ENCODE measurements at regions not wholly inside any gene's neighbourhood (a gene's known extent, or its start where the extent isn't known, plus 50 kb on each side); places are given as distances from the start of the nearest gene placed in this dataset.

- no peak for TF ChIP-seq POU5F1 (IDR thresholded peaks at IDR 0.05; ENCODE audit: low read depth, low read length)
- TF ChIP-seq HDAC2 (IDR thresholded peaks at IDR 0.05; ENCODE audit: borderline replicate concordance in 1 of 2, low read depth in 2 of 2, low read length in 2 of 2), result peak in 1 of 2 experiments; percentile 12; a peak in 1 of 4 replicates
- TF ChIP-seq SRF (IDR thresholded peaks at IDR 0.05; ENCODE audit: low read depth, low read length), result peak; percentile 40; the same call in 1 of the 2 replicates
- TF ChIP-seq YY1 (IDR thresholded peaks at IDR 0.05; ENCODE audit: low read depth, low read length), result peak; percentile 61
Observed at GRCh38 chr9:19922476-19923118, 133.8 kb upstream of the SLC24A2 start (continued).

All from H1 (cell line).